Neural cell (in vitro differentiated cells): ENCODE measurements at regions not wholly inside any gene's neighbourhood (a gene's known extent, or its start where the extent isn't known, plus 50 kb on each side); places are given as distances from the start of the nearest gene placed in this dataset.

Experiments used
- H2AFZ ChIP-seq: fragments of 200-600, 300-800 bp; sonication (generic), shearing (Covaris generic); 2 replicates; pipeline ENCODE4 v1.6.0; 2014; ENCODE audit warnings: low read depth, mild to moderate bottlenecking, antibody characterized with exemption, low read length, moderate library complexity
- H3F3A ChIP-seq: fragments of 200-600 bp; shearing (Covaris generic); 2 replicates; pipeline ENCODE4 v1.6.1; 2016; ENCODE audit warnings: mild to moderate bottlenecking, moderate library complexity, mixed read lengths, antibody characterized with exemption, low read length; ENCODE audit not compliant: insufficient read depth, poor library complexity, severe bottlenecking
- H3K27ac ChIP-seq: fragments of 200-600, 300-800 bp; sonication (generic), shearing (Covaris generic); 2 replicates; pipeline ENCODE4 v1.5.1; 2014; ENCODE audit warnings: mild to moderate bottlenecking, low read length, moderate library complexity
- H3K27me3 ChIP-seq: fragments of 300-800, 200-600 bp; sonication (generic), shearing (Covaris generic); 2 replicates; pipeline ENCODE4 v1.6.0; 2014; ENCODE audit warnings: mild to moderate bottlenecking, low read depth, low read length, moderate library complexity; ENCODE audit not compliant: insufficient read depth
- H3K36me3 ChIP-seq: fragments of 300-800, 200-600 bp; sonication (generic), shearing (Covaris generic); 2 replicates; pipeline ENCODE4 v1.5.1; 2014; ENCODE audit warnings: mild to moderate bottlenecking, antibody characterized with exemption, low read length, moderate library complexity; ENCODE audit not compliant: insufficient read depth
- H3K4me2 ChIP-seq: fragments of 300-800, 200-600 bp; sonication (generic), shearing (Covaris generic); 2 replicates; pipeline ENCODE4 v1.6.0; 2014; ENCODE audit warnings: mild to moderate bottlenecking, low read length
- H3K4me3 ChIP-seq: fragments of 300-800, 200-600 bp; sonication (generic), shearing (Covaris generic); 2 replicates; pipeline ENCODE4 v1.5.1; 2014; ENCODE audit warnings: mild to moderate bottlenecking, low read length, moderate library complexity
- H3K79me2 ChIP-seq: fragments of 200-600 bp; shearing (Covaris generic); replicated peaks from 2 replicates; pipeline ENCODE4 v1.6.0; 2014; ENCODE audit warnings: mild to moderate bottlenecking, low read length, moderate library complexity; ENCODE audit not compliant: insufficient read depth
- H3K9ac ChIP-seq: fragments of 300-800, 200-600 bp; sonication (generic), shearing (Covaris generic); 2 replicates; pipeline ENCODE4 v1.6.1; 2016; ENCODE audit warnings: mild to moderate bottlenecking, low read length, mixed read lengths
- H3K9me2 ChIP-seq: fragments of 200-600 bp; shearing (Covaris generic); 2 replicates; pipeline ENCODE4 v1.6.1; 2016; ENCODE audit warnings: mild to moderate bottlenecking, low read length, mixed read lengths; ENCODE audit not compliant: insufficient read depth
- H3K9me3 ChIP-seq: fragments of 200-600, 300-800 bp; sonication (generic), shearing (Covaris generic); 2 replicates; pipeline ENCODE4 v1.6.1; 2016; ENCODE audit warnings: mild to moderate bottlenecking, mixed run types, low read length, moderate library complexity, mixed read lengths
- H4K20me1 ChIP-seq: fragments of 200-600 bp; shearing (Covaris generic); 2 replicates; pipeline ENCODE4 v1.6.1; 2016; ENCODE audit warnings: mild to moderate bottlenecking, mixed run types; ENCODE audit not compliant: insufficient read depth
- EP300 ChIP-seq: fragments of 450-650 bp; conservative IDR thresholded peaks from 2 replicates; pipeline ENCODE4 v1.6.1; 2014; ENCODE audit warnings: antibody characterized with exemption, mild to moderate bottlenecking, moderate library complexity; ENCODE audit not compliant: poor library complexity, severe bottlenecking
- EZH2 ChIP-seq: fragments of 200-600, 300-800 bp; shearing (Covaris generic), sonication (generic); IDR thresholded peaks from 2 replicates; pipeline ENCODE4 v1.6.1; 2014; ENCODE audit warnings: antibody characterized with exemption, low read length, borderline replicate concordance, mild to moderate bottlenecking; ENCODE audit not compliant: insufficient read depth, poor library complexity, severe bottlenecking
- MXI1 ChIP-seq: fragments of 450-650 bp; conservative IDR thresholded peaks from 2 replicates; pipeline ENCODE4 v1.6.1; 2014; ENCODE audit warnings: antibody characterized with exemption, mild to moderate bottlenecking; ENCODE audit not compliant: poor library complexity, severe bottlenecking
- POLR2AphosphoS5 ChIP-seq: IDR thresholded peaks from 2 replicates; pipeline ENCODE4 v1.6.1; 2012
- SMC3 ChIP-seq: fragments of 450-650 bp; conservative IDR thresholded peaks from 2 replicates; pipeline ENCODE4 v1.6.1; 2014; ENCODE audit warnings: antibody characterized with exemption, mild to moderate bottlenecking, moderate library complexity; ENCODE audit not compliant: poor library complexity
- TAF1 ChIP-seq: IDR thresholded peaks from 2 replicates; pipeline ENCODE4 v1.6.1; 2012; ENCODE audit warnings: low read depth
- TF ChIP-seq, protein P1 (sequence below): IDR thresholded peaks from 2 replicates; pipeline ENCODE4 v1.6.1; 2012; ENCODE audit warnings: borderline replicate concordance
- TF ChIP-seq, protein P2 (sequence below): fragments of 450-650 bp; IDR thresholded peaks from 2 replicates; pipeline ENCODE4 v1.5.1; 2014; ENCODE audit warnings: antibody characterized with exemption, mild to moderate bottlenecking, moderate library complexity; ENCODE audit not compliant: poor library complexity, severe bottlenecking

DNA sequence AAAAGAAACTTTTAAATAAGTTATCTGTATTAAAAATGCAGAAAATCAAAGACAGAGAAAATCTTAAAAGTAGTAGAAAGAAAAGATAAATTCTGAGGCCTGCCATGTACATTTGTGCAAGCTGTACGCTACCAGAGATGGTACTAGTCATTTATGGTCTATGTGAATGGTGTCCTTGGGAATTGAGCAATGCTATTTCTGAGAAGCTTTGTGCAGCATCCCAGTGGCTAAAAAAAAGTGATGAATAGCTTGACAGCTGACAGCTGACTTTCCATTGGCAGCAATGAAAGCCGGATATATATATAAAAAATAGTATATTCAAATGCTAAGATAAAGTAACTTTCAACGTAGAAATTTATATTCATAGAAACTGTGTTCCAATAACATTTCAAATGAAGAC lies 58.8 kb upstream of the KCTD3 start:
- Histone ChIP-seq H3K4me2 (no peak overlapping the region), H3F3A (no peaks in the 10 kb centered on the region), H3K27me3 (no peaks in the 10 kb centered on the region), H3K36me3 (no peaks in the 10 kb centered on the region), H2AFZ (no peak overlapping the region), H3K4me3 (no peak overlapping the region), H3K9ac (no peak overlapping the region), H3K27ac (no peak overlapping the region), H3K79me2 (no peaks in the 10 kb centered on the region), H3K9me3 (no peaks in the 10 kb centered on the region), H4K20me1 (no peaks in the 10 kb centered on the region), H3K9me2 (no peaks in the 10 kb centered on the region)
- TF ChIP-seq TAF1 (no peak), EZH2 (no peak), MXI1 (no peak), POLR2AphosphoS5 (no peak), EP300 (no peak), SMC3 (no peak)
- TF ChIP-seq, protein P1, sequence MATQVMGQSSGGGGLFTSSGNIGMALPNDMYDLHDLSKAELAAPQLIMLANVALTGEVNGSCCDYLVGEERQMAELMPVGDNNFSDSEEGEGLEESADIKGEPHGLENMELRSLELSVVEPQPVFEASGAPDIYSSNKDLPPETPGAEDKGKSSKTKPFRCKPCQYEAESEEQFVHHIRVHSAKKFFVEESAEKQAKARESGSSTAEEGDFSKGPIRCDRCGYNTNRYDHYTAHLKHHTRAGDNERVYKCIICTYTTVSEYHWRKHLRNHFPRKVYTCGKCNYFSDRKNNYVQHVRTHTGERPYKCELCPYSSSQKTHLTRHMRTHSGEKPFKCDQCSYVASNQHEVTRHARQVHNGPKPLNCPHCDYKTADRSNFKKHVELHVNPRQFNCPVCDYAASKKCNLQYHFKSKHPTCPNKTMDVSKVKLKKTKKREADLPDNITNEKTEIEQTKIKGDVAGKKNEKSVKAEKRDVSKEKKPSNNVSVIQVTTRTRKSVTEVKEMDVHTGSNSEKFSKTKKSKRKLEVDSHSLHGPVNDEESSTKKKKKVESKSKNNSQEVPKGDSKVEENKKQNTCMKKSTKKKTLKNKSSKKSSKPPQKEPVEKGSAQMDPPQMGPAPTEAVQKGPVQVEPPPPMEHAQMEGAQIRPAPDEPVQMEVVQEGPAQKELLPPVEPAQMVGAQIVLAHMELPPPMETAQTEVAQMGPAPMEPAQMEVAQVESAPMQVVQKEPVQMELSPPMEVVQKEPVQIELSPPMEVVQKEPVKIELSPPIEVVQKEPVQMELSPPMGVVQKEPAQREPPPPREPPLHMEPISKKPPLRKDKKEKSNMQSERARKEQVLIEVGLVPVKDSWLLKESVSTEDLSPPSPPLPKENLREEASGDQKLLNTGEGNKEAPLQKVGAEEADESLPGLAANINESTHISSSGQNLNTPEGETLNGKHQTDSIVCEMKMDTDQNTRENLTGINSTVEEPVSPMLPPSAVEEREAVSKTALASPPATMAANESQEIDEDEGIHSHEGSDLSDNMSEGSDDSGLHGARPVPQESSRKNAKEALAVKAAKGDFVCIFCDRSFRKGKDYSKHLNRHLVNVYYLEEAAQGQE, result no peak
- TF ChIP-seq, protein P2, sequence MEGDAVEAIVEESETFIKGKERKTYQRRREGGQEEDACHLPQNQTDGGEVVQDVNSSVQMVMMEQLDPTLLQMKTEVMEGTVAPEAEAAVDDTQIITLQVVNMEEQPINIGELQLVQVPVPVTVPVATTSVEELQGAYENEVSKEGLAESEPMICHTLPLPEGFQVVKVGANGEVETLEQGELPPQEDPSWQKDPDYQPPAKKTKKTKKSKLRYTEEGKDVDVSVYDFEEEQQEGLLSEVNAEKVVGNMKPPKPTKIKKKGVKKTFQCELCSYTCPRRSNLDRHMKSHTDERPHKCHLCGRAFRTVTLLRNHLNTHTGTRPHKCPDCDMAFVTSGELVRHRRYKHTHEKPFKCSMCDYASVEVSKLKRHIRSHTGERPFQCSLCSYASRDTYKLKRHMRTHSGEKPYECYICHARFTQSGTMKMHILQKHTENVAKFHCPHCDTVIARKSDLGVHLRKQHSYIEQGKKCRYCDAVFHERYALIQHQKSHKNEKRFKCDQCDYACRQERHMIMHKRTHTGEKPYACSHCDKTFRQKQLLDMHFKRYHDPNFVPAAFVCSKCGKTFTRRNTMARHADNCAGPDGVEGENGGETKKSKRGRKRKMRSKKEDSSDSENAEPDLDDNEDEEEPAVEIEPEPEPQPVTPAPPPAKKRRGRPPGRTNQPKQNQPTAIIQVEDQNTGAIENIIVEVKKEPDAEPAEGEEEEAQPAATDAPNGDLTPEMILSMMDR, result no peak
